HuH-7 (cell line): ENCODE measurements at regions not wholly inside any gene's neighbourhood (a gene's known extent, or its start where the extent isn't known, plus 50 kb on each side); places are given as distances from the start of the nearest gene placed in this dataset.

Experiments used
- DNase-seq: peaks from one replicate; pipeline ENCODE4 v3.0.0; 2011; ENCODE audit warnings: low spot score

- DNase-seq = no peak
Measured at GRCh38 chr2:425947-426346, 138.1 kb upstream of the ALKAL2 start.

- DNase-seq = no peak
Measured at GRCh38 chr2:425243-425642, 137.4 kb upstream of the ALKAL2 start.

- DNase-seq = no peak
Measured at GRCh38 chr2:424306-425171, 136.6 kb upstream of the ALKAL2 start.

GRCh38 chr2:423479-423878, 135.6 kb upstream of the ALKAL2 start:
- no peak for DNase-seq

GRCh38 chr2:422676-423435, 135.0 kb upstream of the ALKAL2 start:
- DNase-seq = no peak

GRCh38 chr2:421406-421805, 133.5 kb upstream of the ALKAL2 start:
- DNase-seq = no peak

- DNase-seq = no peak
Measured at GRCh38 chr2:419687-420317, 131.9 kb upstream of the ALKAL2 start.

- DNase-seq = no peak
Measured at GRCh38 chr2:417662-418061, 129.8 kb upstream of the ALKAL2 start.

- DNase-seq = no peak
Measured at GRCh38 chr2:417006-417405, 129.1 kb upstream of the ALKAL2 start.

GRCh38 chr2:415986-416610, 128.2 kb upstream of the ALKAL2 start:
- no peak for DNase-seq

GRCh38 chr2:409523-409922, 121.6 kb upstream of the ALKAL2 start:
- no peak for DNase-seq

- DNase-seq = no peak
Measured at GRCh38 chr2:407630-408029, 119.7 kb upstream of the ALKAL2 start.

- DNase-seq = no peak
Measured at GRCh38 chr2:406876-407275, 119.0 kb upstream of the ALKAL2 start.

- DNase-seq = no peak
Measured at GRCh38 chr2:406231-406630, 118.3 kb upstream of the ALKAL2 start.

GRCh38 chr2:404581-404980, 116.7 kb upstream of the ALKAL2 start:
- no peak for DNase-seq

GRCh38 chr2:403682-404081, 115.8 kb upstream of the ALKAL2 start:
- DNase-seq = no peak

GRCh38 chr2:402721-403120, 114.8 kb upstream of the ALKAL2 start:
- DNase-seq = no peak

GRCh38 chr2:402206-402605, 114.3 kb upstream of the ALKAL2 start:
- DNase-seq = no peak

GRCh38 chr2:401019-401679, 113.3 kb upstream of the ALKAL2 start:
- DNase-seq = no peak

- DNase-seq = no peak
Measured at GRCh38 chr2:397926-398325, 110.0 kb upstream of the ALKAL2 start.

GRCh38 chr2:397521-397920, 109.6 kb upstream of the ALKAL2 start:
- DNase-seq = no peak

GRCh38 chr2:396903-397302, 109.0 kb upstream of the ALKAL2 start:
- no peak for DNase-seq
